Astrocyte (in vitro differentiated cells and primary cell): ENCODE measurements at regions not wholly inside any gene's neighbourhood (a gene's known extent, or its start where the extent isn't known, plus 50 kb on each side); places are given as distances from the start of the nearest gene placed in this dataset.

Experiments
- CTCF ChIP-seq: IDR thresholded peaks from 2 replicates; pipeline ENCODE4 v1.5.1; 2011; ENCODE audit warnings: low read depth, mild to moderate bottlenecking, inconsistent platforms, low read length, moderate library complexity; ENCODE audit not compliant: insufficient read depth
- EZH2 ChIP-seq: IDR thresholded peaks from 2 replicates; pipeline ENCODE4 v1.6.1; 2012; ENCODE audit warnings: mild to moderate bottlenecking, low read length, inconsistent platforms; ENCODE audit not compliant: insufficient read depth

GRCh38 chr6:19438566-19439353 lies 398.4 kb upstream of the ID4 start:
- TF ChIP-seq CTCF (no peak), EZH2 (no peak)
